22Rv1 (cell line): ENCODE measurements at regions not wholly inside any gene's neighbourhood (a gene's known extent, or its start where the extent isn't known, plus 50 kb on each side); places are given as distances from the start of the nearest gene placed in this dataset.

Experiments
- H3K27ac ChIP-seq: fragments of 450-650 bp; 2 replicates; pipeline ENCODE4 v1.5.1; 2017
- ZFX ChIP-seq: fragments of 450-650 bp; IDR thresholded peaks from 2 replicates; pipeline ENCODE4 v1.6.1; 2017; ENCODE audit warnings: antibody characterized with exemption, borderline replicate concordance
- TF ChIP-seq, protein P1 (sequence below): fragments of 450-650 bp; IDR thresholded peaks from 2 replicates; pipeline ENCODE4 v1.5.1; 2017; ENCODE audit warnings: mild to moderate bottlenecking

- no peak for TF ChIP-seq ZFX
- TF ChIP-seq, protein P1, sequence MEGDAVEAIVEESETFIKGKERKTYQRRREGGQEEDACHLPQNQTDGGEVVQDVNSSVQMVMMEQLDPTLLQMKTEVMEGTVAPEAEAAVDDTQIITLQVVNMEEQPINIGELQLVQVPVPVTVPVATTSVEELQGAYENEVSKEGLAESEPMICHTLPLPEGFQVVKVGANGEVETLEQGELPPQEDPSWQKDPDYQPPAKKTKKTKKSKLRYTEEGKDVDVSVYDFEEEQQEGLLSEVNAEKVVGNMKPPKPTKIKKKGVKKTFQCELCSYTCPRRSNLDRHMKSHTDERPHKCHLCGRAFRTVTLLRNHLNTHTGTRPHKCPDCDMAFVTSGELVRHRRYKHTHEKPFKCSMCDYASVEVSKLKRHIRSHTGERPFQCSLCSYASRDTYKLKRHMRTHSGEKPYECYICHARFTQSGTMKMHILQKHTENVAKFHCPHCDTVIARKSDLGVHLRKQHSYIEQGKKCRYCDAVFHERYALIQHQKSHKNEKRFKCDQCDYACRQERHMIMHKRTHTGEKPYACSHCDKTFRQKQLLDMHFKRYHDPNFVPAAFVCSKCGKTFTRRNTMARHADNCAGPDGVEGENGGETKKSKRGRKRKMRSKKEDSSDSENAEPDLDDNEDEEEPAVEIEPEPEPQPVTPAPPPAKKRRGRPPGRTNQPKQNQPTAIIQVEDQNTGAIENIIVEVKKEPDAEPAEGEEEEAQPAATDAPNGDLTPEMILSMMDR, result no peak
Measured at GRCh38 chr3:73681610-73682009, 56.9 kb upstream of the PDZRN3 start.

GRCh38 chr3:73681198-73681597, 56.5 kb upstream of the PDZRN3 start:
- TF ChIP-seq, protein P1, result no peak
- TF ChIP-seq ZFX, result no peak
- no peak overlapping the region for H3K27ac ChIP-seq

More at GRCh38 chr3:73681610-73682009, 56.9 kb upstream of the PDZRN3 start:
- H3K27ac ChIP-seq, result no peak overlapping the region

DNA sequence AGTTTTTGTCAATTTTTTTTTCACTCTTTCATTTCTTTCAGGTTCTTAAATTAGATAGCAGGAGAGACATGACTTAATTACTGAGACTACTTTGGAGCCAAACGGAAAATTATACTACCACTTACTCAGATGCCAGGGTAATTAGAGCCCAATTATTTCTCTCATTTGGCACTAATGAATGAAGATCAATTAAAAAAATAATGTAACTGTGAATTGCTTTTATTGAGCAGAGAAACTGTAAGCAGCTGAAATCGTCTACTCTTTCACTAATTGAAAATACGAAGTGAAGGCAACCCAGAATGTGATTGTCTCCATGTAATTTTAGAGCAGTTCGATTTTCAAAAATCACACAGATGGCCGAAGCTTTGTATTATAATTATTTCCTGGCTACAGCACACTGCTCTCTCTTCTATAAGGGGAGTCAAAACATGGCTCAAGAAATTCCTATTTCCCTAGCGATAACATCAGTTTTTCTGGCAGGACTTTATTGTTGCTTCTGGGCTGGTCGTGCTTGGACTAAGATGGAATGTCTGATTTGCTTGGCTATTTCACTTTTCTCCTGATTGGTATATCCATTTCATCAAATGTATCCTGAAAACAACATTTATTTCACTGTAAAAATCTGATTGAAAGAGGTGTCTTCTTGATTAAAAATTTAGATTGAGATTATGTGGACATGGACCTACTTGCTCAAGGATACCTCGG, 55.8 kb upstream of the PDZRN3 start:
- no peak overlapping the region for H3K27ac ChIP-seq
- no peak for TF ChIP-seq ZFX
- TF ChIP-seq, protein P1, result no peak

DNA sequence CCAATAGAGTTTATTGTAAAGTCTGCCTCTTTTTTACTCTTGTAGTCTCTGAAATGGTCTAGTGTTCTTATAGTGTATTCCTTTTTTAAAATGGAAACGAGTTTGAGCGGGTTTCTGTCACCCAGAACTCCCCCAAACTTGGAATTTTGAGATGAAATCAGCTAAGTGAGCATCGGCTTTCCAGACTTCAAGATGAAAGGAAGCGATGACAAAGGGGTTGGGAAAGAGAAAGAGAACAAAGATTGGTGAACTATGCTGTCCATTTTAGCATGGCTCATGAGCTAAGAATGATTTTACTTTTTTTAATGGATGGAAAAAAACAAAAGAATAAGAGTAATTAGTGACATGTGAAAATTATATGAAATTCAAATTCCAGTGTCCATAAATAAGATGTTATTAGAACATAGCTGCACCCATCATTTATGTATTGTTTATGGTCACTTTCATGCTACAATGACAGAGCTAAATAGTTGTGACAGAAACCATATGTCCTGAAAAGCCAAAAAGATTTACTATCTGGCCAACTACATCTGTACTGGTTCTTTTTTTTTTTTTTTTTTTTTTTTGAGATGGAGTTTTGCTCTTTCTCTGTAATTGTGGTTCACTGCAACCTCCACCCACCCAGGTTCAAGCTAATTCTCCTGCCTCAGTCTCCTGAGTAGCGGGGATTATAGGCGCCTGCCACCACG, 52.7 kb upstream of the PDZRN3 start:
- no peak overlapping the region for H3K27ac ChIP-seq
- TF ChIP-seq, protein P1, result no peak
- no peak for TF ChIP-seq ZFX
